ENCODE measurements at regions not wholly inside any gene's neighbourhood (a gene's known extent, or its start where the extent isn't known, plus 50 kb on each side); places are given as distances from the start of the nearest gene placed in this dataset.

GRCh38 chr3:102299125-102299877, 135.5 kb upstream of the ZPLD1 start:
- Histone ChIP-seq H3K4me3 (ENCODE audit: low read depth, low read length) (no peak overlapping the region), H3K36me3 (ENCODE audit: control insufficient read depth, insufficient read depth, low read length) (no peaks in the 10 kb centered on the region), H3K27me3 (ENCODE audit: control insufficient read depth, insufficient read depth, low read length) (no peaks in the 10 kb centered on the region)
- TF ChIP-seq CTCF (IDR thresholded peaks at IDR 0.05; ENCODE audit: insufficient read depth, low read length, severe bottlenecking), result no peak
- DNase-seq (ENCODE audit: low read depth) (peak; percentile 98), FAIRE-seq (peak; percentile 43)

- peak; percentile 39 for DNase-seq (ENCODE audit: low read depth)
- Histone ChIP-seq H3K36me3 (ENCODE audit: control insufficient read depth, insufficient read depth, low read length) (no peaks in the 10 kb centered on the region), H3K4me3 (ENCODE audit: low read depth, low read length) (no peak overlapping the region), H3K27me3 (ENCODE audit: control insufficient read depth, insufficient read depth, low read length) (no peaks in the 10 kb centered on the region)
- no peak for TF ChIP-seq CTCF (IDR thresholded peaks at IDR 0.05; ENCODE audit: insufficient read depth, low read length, severe bottlenecking)
- no peak for FAIRE-seq
These were observed 133.5 kb upstream of the ZPLD1 start for GRCh38 chr3:102301155-102301880.

- Histone ChIP-seq H3K27me3 (ENCODE audit: control insufficient read depth, insufficient read depth, low read length) (no peaks in the 10 kb centered on the region), H3K36me3 (ENCODE audit: control insufficient read depth, insufficient read depth, low read length) (no peaks in the 10 kb centered on the region), H3K4me3 (ENCODE audit: low read depth, low read length) (no peak overlapping the region)
- FAIRE-seq, result no peak
- no peak for TF ChIP-seq CTCF (IDR thresholded peaks at IDR 0.05; ENCODE audit: insufficient read depth, low read length, severe bottlenecking)
- DNase-seq (ENCODE audit: low read depth), result peak; percentile 15
These were observed 132.8 kb upstream of the ZPLD1 start for GRCh38 chr3:102302020-102302419.

GRCh38 chr3:102304550-102304949, 130.3 kb upstream of the ZPLD1 start:
- FAIRE-seq (no peak), DNase-seq (ENCODE audit: low read depth) (no peak)
- no peak for TF ChIP-seq CTCF (IDR thresholded peaks at IDR 0.05; ENCODE audit: insufficient read depth, low read length, severe bottlenecking)
- H3K4me3 ChIP-seq (ENCODE audit: low read depth, low read length), result no peak overlapping the region
- no peaks in the 10 kb centered on the region for H3K36me3 ChIP-seq (ENCODE audit: control insufficient read depth, insufficient read depth, low read length)
- H3K27me3 ChIP-seq (ENCODE audit: control insufficient read depth, insufficient read depth, low read length), result no peaks in the 10 kb centered on the region

GRCh38 chr3:102307442-102307841, 127.4 kb upstream of the ZPLD1 start:
- Histone ChIP-seq H3K4me3 (ENCODE audit: low read depth, low read length) (no peak overlapping the region), H3K27me3 (ENCODE audit: control insufficient read depth, insufficient read depth, low read length) (no peaks in the 10 kb centered on the region), H3K36me3 (ENCODE audit: control insufficient read depth, insufficient read depth, low read length) (no peaks in the 10 kb centered on the region)
- FAIRE-seq, result no peak
- TF ChIP-seq CTCF (IDR thresholded peaks at IDR 0.05; ENCODE audit: insufficient read depth, low read length, severe bottlenecking), result no peak
- DNase-seq (ENCODE audit: low read depth), result no peak
